ENCODE measurements at regions not wholly inside any gene's neighbourhood (a gene's known extent, or its start where the extent isn't known, plus 50 kb on each side); places are given as distances from the start of the nearest gene placed in this dataset.

- intact Hi-C loops (cut with micrococcal nuclease), result no loop called here
- ATAC-seq, result no peak
These were observed 53.1 kb upstream of the TRIM67 start for GRCh38 chr1:231108516-231109302.

GRCh38 chr1:231107600-231108326 is 54.1 kb upstream of the TRIM67 start:
- intact Hi-C loops (cut with micrococcal nuclease), result no loop called here
- no peak for ATAC-seq
- no peak for DNase-seq

More at GRCh38 chr1:231108516-231109302, 53.1 kb upstream of the TRIM67 start:
- DNase-seq, result no peak

GRCh38 chr1:231107151-231107550 is 54.7 kb upstream of the TRIM67 start:
- no peak for ATAC-seq
- intact Hi-C loops (cut with micrococcal nuclease), result no loop called here
- DNase-seq, result no peak

- peak; percentile 57 for ATAC-seq
- intact Hi-C loops (cut with micrococcal nuclease), result no loop called here
- DNase-seq, result no peak
These were observed 55.5 kb upstream of the TRIM67 start for GRCh38 chr1:231106347-231106746.

GRCh38 chr1:231104917-231105316 is 56.9 kb upstream of the TRIM67 start:
- DNase-seq, result no peak
- intact Hi-C loops (cut with micrococcal nuclease), result no loop called here
- ATAC-seq, result no peak

GRCh38 chr1:231103961-231104360 is 57.9 kb upstream of the TRIM67 start:
- DNase-seq (no peak), ATAC-seq (no peak)
- intact Hi-C loops (cut with micrococcal nuclease), result no loop called here

- intact Hi-C loops (cut with micrococcal nuclease), result no loop called here
- no peak for ATAC-seq
- no peak for DNase-seq
These were observed 60.1 kb upstream of the FAM89A start for GRCh38 chr1:231099996-231100767.

- intact Hi-C loops (cut with micrococcal nuclease), result no loop called here
- DNase-seq (no peak), ATAC-seq (no peak)
These were observed 59.3 kb upstream of the FAM89A start for GRCh38 chr1:231099311-231099710.

- intact Hi-C loops (cut with micrococcal nuclease), result no loop called here
- DNase-seq (no peak), ATAC-seq (no peak)
These were observed 55.5 kb upstream of the FAM89A start for GRCh38 chr1:231095595-231095994.

GRCh38 chr1:231094421-231094820 is 54.4 kb upstream of the FAM89A start:
- DNase-seq (no peak), ATAC-seq (no peak)
- intact Hi-C loops (cut with micrococcal nuclease), result no loop called here

- ATAC-seq, result peak; percentile 45
- intact Hi-C loops (cut with micrococcal nuclease), result no loop called here
- no peak for DNase-seq
These were observed 53.3 kb upstream of the FAM89A start for GRCh38 chr1:231093156-231093922.

- intact Hi-C loops (cut with micrococcal nuclease), result no loop called here
- DNase-seq, result no peak
- ATAC-seq, result no peak
These were observed 52.3 kb upstream of the FAM89A start for GRCh38 chr1:231092380-231092779.

- intact Hi-C loops (cut with micrococcal nuclease), result no loop called here
- DNase-seq, result no peak
- ATAC-seq, result no peak
These were observed 51.8 kb upstream of the FAM89A start for GRCh38 chr1:231091831-231092301.

GRCh38 chr1:231091415-231091814 is 51.4 kb upstream of the FAM89A start:
- intact Hi-C loops (cut with micrococcal nuclease), result no loop called here
- DNase-seq, result no peak
- no peak for ATAC-seq

Measured in left ventricle myocardium superior (tissue), 1 donor.